ENCODE measurements at regions not wholly inside any gene's neighbourhood (a gene's known extent, or its start where the extent isn't known, plus 50 kb on each side); places are given as distances from the start of the nearest gene placed in this dataset.

GRCh38 chr2:160890667-160891352, 269.4 kb upstream of the TANK start:
- no peak for DNase-seq

GRCh38 chr2:160891353-160891740, 268.9 kb upstream of the TANK start:
- no peak for DNase-seq

- DNase-seq = no peak
Measured at GRCh38 chr2:160892204-160892603, 268.0 kb upstream of the TANK start.

DNA sequence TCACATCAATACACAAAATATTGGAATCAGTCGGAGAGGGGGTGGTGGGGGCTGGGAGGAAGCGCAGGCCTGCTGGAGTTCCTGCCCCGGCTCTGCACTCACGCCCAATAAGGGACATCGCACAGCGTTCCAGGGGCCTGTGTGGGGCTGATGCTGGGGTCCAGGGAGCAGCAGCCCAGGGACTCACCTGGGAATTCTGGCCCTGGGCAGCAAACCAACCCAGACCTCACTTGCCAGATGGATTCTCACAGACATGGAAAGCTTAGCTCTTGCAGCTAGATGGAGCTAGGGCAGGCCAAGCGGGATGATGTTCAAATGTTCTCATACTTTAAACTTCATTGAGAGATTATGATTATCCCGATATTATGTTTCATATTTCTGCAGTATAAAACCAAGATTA, 266.6 kb upstream of the TANK start:
- DNase-seq = no peak

DNA sequence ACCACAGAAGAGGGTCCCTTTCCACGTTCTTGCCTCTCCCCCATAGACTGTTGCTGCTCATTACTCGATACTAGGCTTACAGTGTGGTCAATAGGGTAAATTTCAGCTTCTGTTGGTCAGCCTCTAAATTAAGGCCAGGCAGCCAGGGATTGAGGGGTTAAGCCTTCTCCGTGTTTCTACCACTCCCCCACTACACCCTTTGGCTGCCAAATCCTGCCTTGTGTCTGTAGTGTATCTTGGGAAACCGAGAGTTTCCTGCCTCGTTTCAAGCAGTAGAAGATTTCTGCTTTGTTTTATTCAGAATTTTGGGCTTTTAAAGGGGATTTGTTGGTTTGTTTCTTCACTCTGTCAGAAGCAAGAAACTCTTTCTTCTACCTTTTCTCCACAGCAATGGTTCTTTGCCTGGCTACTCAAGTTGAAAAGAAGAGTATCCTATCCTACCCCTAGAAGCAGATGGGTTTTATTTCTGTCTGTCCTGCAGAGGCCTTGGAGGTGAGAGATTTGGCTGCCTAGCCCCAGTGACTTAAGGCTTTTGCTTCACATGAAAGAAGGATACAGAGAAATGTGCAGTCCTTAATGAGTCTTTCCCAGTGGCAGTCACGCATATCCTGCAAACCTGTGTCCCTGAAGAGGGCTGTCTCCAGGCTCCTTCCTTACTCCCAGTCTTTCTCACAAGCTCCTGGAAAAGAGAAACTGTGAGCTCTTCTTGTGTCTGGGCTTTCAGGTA, 261.5 kb upstream of the TANK start:
- DNase-seq = no peak

DNA sequence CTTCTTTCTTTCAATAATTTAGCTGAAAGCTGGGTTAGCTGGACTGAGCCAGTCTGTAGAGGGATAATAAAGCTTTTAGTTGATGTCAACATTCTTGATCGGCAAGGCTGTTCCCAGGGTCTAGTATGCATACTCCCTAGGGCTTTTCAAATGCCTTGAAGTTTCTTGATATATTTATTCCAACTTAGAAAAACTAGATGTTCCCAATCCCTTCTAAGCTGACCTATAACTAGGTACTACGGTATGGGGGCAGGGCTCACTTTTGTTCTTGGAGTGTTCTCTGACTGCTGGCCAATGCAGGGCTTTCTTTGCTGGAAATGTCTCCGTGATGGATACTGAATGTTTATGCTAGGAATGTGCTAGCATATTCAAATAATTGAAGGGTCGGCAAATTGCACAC, 258.6 kb upstream of the TANK start:
- no peak for DNase-seq

DNA sequence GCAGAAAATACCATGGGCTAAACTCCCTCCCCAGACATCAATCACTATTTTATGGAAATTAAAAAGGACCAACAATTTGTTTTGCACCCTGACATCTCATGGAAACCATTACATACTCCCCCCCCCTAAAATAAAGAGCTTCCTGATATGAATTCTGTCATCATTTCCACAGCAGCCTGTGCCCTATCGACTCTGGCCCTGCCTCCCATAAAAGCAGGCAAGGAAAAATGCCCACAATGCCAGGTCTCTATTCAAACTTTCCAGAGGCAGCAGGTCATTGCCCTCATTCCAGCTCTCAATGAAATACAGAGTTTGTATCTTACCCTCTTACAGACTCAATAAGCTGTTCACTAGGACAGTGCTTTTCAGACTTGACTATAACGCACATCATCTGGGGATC, 254.4 kb upstream of the TANK start:
- no peak for DNase-seq

DNA sequence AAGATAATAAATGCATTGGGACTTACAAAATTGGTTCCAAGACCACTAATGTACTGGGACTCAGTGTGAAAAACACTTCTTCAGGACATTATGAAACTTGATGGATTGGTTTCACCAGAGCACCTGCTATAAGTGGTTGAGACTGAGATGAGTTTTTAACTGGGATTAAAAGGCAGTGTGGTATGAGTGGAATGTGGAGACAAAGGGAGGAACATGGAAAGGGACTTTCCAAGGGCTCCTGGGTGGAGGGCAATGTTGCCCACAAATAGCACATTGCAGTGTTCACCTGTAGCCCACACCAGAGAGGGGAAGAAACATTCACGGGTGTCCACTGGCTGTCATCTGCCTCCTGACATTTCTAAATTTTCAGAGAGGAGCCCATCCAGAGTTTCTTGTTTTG, 253.3 kb upstream of the TANK start:
- no peak for DNase-seq

DNA sequence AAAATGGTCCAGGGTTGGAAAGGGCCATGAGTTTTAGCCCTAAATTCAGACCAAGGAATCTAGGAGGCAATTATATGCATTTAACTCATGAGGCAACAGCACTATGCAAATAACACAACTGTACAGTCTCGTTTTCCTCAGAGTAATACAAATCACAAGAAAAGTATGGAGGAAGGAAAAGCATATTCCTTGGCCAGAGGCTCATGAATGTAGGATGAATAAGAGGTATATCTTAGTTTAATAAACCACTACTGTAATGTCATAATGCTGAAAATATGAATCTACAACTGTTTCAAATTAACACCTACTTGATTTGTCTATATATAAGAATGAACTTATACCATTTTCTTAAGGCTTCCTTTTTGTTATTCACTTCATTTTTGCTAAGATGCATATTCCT, 252.5 kb upstream of the TANK start:
- no peak for DNase-seq

GRCh38 chr2:160908157-160908556, 252.1 kb upstream of the TANK start:
- DNase-seq = no peak

- no peak for DNase-seq
Measured at GRCh38 chr2:160909781-160910242, 250.4 kb upstream of the TANK start.

- no peak for DNase-seq
Measured at GRCh38 chr2:160910681-160911080, 249.5 kb upstream of the TANK start.

- no peak for DNase-seq
Measured at GRCh38 chr2:160911258-160911657, 249.0 kb upstream of the TANK start.

DNA sequence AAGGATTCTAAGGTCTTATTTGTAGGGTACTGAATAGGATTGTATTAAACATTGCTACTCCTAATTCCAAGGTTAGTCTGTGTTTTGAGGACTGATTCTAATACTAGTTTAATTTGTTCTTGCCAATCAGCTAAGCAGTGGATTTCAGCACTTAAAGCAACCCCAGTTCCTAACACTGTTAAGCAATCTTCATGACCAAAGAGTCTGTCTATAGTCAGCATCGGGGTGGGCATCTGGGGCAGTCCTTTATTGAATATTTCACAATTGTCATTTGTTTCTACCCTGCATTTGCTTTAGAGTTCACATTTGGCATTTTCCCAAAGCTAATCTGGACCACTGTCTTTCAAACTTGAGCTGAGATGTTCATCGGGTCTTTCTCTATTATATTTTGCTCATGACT, 248.0 kb upstream of the TANK start:
- DNase-seq = no peak

GRCh38 chr2:160913323-160913722, 246.9 kb upstream of the TANK start:
- no peak for DNase-seq

DNA sequence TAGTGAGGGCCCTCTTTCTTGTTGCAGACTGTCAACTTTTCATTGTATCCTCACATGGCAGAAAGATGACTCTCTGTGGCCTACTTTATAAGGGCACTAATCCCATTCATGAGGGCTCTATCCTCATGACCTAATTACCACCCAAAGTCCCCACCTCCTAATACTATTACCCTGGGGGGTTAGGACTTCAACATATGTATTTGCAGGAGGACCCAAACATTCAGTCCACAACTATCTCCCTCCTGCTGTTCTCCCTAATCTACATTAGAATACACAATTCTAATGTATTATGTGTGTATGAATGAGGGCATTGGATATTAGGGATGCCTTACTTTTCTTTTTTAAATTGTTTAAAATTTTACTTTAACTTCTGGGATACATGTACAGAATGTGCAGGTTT, 246.0 kb upstream of the TANK start:
- no peak for DNase-seq

DNA sequence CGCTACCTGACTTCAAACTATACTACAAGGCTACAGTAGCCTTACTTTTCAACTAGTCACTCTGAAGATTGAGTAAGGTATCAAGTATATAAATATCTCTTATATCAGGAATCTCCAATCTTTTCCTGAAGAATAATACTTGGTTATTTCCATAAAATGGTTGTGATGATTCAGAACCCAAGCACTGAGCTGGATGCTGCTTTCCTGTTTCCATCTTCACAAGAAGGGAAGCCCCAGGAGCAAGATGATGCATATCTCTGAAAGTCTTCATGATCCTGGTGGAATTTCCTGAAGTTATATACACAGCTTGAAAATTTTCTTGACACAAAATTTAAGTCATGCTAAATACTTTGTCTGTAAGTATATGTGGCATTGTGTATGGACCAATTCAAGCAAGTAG, 243.9 kb upstream of the TANK start:
- DNase-seq = no peak

DNA sequence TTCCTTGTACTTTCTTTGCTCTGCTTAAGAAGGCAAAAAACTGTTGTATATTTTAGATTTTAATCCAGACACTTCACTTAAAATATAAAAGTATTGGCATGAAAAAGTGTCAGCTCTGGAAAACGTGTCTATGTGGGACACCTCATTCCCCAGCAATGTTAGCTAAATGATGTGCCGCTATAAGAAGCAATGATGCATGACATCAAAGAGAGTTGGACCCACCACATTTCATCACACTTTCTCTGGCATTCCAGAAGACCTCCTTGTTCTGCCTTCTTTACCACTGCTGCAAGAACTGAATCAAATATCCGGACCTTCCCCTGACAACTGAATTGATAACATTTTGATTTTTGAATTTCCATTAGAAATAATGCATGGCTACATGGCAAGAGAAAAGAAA, 242.4 kb upstream of the TANK start:
- DNase-seq = no peak

DNA sequence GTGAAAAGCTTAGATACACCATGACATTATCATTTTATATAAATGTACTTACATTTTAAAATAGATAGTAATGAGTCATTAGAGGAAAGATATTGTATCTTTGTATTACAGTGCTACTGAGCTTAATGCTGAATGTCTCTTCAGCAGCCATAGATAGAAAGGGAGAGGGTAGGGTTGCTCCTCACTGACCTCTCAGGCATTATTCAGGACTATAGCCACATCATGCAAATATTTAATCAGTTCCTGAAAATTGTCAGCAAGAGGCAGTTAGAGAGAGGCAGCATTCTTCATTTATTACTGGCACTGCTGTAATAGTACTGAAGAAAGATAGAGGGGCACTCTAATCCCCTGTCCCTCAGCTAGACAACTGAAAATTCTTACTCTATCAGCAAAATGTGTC, 242.0 kb upstream of the TANK start:
- no peak for DNase-seq

DNA sequence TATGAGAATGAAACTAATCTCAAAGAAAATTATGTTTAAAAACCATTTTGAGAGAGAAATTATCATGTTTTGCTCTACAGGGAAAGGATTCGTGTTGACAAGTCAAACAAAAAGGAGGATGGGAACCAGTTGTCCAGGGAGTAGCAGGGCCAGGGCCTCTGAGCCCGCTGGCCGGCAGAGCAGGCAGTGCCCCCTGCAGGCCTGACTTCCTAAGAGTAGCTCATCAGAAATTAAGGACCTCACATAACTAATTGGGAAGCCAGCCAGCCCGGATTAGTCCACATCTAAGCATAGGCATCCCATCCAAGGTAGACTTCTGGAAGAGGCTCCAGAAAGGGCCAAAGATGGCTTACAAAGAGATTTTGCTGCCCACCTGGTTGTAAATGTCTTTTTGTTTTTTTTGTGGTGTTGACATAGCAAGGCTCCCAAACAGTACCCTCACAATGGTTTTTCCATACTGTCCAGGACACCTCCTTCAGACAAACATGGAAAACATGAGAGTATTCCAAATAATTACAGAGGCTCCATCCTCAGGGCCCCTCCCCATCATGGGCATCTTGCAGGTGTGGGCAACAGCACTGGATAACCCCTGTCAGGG, 241.2 kb upstream of the TANK start:
- peak in 3 of 5 donors; percentile 4 to 14 (median 6) for DNase-seq

DNA sequence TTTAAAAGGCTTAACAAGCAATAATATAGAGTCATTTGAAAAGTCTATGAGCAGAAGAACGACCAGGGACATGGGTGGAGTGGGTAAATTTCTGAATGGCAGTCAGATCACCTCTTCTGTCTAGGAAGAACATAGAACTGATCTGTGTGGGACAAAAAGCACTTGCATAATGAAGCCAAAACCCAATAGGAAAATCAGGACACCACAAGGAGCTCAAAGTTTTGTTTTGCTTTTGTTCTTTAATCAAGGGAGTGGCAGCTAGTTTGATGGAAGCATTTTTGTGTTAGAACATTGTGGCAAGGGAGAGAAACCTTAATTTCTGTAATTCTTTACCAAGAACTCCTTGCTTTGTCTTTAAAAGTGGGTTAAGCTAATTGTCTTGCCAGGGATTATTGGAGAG, 240.2 kb upstream of the TANK start:
- DNase-seq = no peak

DNA sequence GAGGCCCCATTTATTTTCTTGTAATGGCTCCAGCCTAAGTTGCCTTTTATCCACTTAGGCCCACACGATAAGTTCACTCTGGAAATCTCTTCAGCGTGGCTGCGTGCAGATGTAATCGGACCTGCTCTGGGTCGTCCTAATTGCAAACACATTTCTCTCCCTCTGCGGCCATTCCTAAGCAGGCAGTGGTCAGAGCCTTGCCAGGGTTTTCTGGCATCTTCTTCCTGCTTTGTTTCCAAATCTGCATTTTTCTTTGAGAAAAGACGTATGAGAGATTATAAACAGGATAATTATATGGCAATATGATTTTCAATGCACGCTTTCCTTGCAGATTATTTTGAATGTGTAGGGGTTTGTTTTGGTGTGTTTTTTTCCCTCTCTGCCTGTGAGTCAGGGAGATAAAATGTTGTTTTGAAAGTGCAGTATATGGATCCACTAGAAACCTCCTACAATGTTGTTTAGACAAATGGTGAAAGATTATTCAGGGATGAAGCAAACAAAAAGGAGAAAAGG, 239.4 kb upstream of the TANK start:
- DNase-seq = no peak

DNA sequence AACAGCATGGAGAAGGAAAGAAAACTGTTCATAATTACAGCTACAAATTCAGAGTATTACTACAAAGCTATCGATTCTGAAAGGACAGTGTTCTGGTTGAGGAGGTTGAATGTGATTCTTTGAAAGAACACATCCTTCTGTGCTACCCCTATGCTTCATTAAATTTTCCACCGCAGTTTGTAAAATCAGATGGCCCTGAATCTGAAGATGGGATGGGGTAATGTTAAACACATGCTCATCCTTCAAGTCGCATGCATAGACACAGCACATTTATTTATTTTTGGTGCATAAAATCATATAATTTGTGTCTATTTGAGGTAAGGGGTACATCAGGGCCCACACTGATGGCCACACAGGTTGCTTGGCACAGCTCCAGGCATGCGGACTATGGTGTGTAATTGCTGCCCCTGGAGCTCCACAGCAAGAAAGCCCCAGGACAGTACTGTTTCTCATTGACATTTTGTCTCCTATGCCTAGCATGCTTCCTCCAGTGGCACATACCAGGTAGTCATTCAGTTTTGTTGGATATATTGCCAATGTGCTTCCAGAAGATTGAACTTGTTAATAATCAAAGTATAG, 238.8 kb upstream of the TANK start:
- DNase-seq = no peak

- no peak for DNase-seq
Measured at GRCh38 chr2:160924936-160925353, 235.3 kb upstream of the TANK start.
